Stimulated activated memory B cell treated with anti-CD40 and anti-IgM and Interleukin-4, amounts not matched to agents 10 μg/mL and 1 μg/mL and 100 μg/mL, for 72 hours (primary cell): ENCODE measurements at regions not wholly inside any gene's neighbourhood (a gene's known extent, or its start where the extent isn't known, plus 50 kb on each side); places are given as distances from the start of the nearest gene placed in this dataset.

Experiments used
- ATAC-seq: fragments of 150-1000 bp; cut with Tn5 transposase; 2 replicates; pipeline ENCODE4 v1.10.0; 2021
- H3K27ac Mint-ChIP-seq: one replicate; pipeline ENCODE4 v1.8.0; 2022; ENCODE audit warnings: mild to moderate bottlenecking, mixed read lengths
- H3K27me3 Mint-ChIP-seq: one replicate; pipeline ENCODE4 v1.8.0; 2022; ENCODE audit warnings: mixed read lengths
- H3K36me3 Mint-ChIP-seq: one replicate; pipeline ENCODE4 v1.8.0; 2022; ENCODE audit warnings: mixed read lengths
- H3K4me1 Mint-ChIP-seq: one replicate; pipeline ENCODE4 v1.8.0; 2022; ENCODE audit warnings: mixed read lengths
- H3K4me3 Mint-ChIP-seq: one replicate; pipeline ENCODE4 v1.8.0; 2022; ENCODE audit warnings: mild to moderate bottlenecking, moderate library complexity, mixed read lengths
- H3K9me3 Mint-ChIP-seq: one replicate; pipeline ENCODE4 v1.8.0; 2022; ENCODE audit warnings: mixed read lengths

DNA sequence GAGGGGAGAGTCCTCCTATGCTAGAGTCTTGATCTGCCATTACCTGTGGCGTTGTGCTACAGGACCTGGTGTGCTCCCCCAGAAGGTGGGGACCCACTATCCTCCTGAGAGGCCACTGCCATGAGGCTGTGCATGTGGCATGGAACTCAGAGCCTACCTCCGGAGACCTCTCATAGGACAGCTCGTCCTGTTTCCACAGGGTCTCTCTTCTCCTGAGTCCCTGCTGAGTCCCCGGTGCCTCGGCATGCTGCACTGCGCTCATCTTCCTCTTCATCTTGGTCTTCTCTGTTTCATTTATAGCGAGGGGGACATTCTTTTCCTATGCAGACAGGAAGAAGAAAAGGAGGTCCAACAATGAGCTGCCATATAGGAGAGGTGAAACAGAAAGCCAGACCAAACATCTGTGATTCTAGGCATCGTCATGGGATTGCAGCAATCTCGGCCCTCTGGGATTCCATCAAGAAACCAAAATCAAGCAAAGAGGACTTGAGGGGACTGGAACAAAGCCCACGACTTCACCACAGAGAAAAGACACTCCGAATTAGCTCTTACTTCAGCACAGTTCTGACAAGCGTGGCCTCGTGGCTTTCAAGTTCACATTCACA is 83.7 kb downstream of the KCNF1 start:
- Mint-ChIP-seq H3K27me3 (peaks cover 10% of the 10 kb centered on the region), H3K4me1 (no peaks in the 10 kb centered on the region), H3K4me3 (no peak overlapping the region), H3K36me3 (no peaks in the 10 kb centered on the region), H3K27ac (no peak overlapping the region), H3K9me3 (no peaks in the 10 kb centered on the region)
- ATAC-seq = no peak

DNA sequence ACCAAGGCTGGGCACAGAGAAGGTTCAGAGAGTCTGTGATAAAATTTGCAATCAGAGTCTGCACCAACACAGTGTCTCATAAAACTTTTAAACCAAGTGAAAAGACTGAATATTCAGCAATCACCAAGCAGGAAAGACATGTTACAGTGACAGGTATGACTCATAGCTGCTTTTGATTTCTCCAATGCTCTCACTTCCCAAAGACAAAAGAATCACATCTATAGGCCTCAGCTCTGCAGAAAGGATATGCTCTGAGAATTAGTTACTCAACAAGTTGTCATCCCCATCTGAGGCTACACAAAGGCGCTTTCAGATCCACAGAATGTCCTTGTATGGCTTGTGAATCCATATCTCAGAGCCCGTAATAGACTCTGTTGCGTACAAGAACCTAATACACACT is 92.5 kb downstream of the KCNF1 start:
- H3K27ac Mint-ChIP-seq = no peak overlapping the region
- H3K9me3 Mint-ChIP-seq = no peaks in the 10 kb centered on the region
- H3K4me1 Mint-ChIP-seq = no peaks in the 10 kb centered on the region
- no peaks in the 10 kb centered on the region for H3K36me3 Mint-ChIP-seq
- no peak overlapping the region for H3K4me3 Mint-ChIP-seq
- no peak for ATAC-seq
- peaks cover 45% of the 10 kb centered on the region for H3K27me3 Mint-ChIP-seq

DNA sequence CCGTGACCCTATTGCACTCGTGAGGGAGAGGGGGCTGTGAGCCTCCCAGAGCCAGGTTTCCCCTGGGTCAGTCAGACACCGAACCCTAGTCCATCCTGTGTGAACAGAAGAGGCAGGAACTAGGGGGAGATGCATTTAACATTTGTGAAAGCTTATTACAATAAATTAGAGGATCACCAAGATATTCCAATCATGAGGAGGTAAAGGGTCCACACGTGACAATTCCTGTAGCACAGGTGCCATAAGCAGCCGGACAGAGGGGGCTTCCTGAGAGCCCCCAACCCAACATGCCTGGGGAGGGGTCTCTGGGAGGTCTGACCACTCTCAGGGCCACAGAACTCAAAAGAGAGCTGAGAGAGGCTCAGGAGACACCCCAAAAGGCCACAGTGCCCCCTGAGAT is 93.3 kb downstream of the KCNF1 start:
- H3K4me3 Mint-ChIP-seq = no peak overlapping the region
- peaks cover under 1% of the 10 kb centered on the region for H3K9me3 Mint-ChIP-seq
- no peak for ATAC-seq
- no peaks in the 10 kb centered on the region for H3K36me3 Mint-ChIP-seq
- H3K27me3 Mint-ChIP-seq = peaks cover 45% of the 10 kb centered on the region
- no peaks in the 10 kb centered on the region for H3K4me1 Mint-ChIP-seq
- no peak overlapping the region for H3K27ac Mint-ChIP-seq

DNA sequence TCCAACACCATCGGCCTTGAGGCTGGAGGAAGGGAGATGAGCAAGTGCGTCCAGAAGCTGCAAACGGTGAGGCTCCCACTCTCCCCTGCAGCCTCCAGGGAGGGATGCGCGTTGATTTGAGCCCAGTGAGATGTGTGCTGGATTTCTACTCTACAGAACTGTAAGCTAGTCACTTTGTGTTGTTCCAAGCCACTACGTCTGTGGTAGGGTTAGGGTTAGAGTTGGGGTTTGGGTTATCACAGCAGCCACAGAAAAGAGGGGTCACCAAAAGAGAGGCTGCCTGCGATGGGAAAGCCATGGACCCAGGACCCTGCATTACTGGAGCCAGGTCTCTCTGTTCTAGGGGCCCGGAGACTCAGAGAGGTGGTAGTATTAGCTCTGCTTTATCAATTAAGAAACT is 94.5 kb downstream of the KCNF1 start:
- Mint-ChIP-seq H3K4me3 (no peak overlapping the region), H3K4me1 (no peaks in the 10 kb centered on the region), H3K27me3 (peaks cover 45% of the 10 kb centered on the region), H3K36me3 (no peaks in the 10 kb centered on the region), H3K27ac (no peak overlapping the region), H3K9me3 (peaks cover 9% of the 10 kb centered on the region)
- no peak for ATAC-seq

DNA sequence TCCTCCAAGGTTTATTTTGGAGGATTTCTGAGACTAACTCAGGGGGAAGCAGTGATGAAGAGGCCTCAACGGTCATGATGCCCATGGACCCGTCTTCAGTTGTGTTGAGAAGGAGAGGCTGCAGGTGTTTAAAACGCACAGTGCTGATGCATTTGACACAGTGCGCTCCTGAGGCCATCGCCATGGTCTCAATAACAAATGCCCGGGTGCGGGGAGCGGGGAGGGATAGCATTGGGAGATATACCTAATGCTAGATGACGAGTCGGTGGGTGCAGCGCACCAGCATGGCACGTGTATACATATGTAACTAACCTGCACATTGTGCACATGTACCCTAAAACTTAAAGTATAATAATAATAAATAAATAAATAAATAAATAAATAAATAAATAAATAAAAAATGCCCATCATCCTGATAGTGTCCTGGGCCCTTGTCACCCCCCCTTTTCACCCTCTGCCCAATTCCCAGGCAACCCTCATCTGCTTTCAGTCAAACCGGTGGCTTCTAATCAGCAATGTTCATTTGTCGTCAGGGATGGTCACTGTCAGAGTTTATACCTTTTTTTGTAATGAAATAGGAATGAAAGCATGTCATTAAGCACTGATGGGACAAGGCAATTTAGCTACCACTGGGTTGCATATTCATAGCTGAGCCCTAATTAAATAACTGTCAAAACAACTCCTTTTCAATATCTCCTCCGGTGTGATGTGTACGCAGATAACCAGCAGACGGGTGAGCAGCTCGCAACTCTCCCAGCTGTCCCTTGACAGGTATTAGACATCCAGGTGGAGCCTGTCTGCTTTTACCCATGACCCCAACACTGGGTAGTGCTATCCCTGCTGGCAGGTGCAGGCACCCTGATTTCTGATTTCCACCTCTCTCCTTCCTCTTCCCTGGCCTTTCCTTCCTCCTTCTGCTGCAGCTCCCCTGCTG is 95.9 kb downstream of the KCNF1 start:
- Mint-ChIP-seq H3K27me3 (peaks cover 38% of the 10 kb centered on the region), H3K36me3 (no peaks in the 10 kb centered on the region), H3K4me3 (no peak overlapping the region), H3K4me1 (no peaks in the 10 kb centered on the region), H3K9me3 (peaks cover 9% of the 10 kb centered on the region), H3K27ac (no peak overlapping the region)
- no peak for ATAC-seq

DNA sequence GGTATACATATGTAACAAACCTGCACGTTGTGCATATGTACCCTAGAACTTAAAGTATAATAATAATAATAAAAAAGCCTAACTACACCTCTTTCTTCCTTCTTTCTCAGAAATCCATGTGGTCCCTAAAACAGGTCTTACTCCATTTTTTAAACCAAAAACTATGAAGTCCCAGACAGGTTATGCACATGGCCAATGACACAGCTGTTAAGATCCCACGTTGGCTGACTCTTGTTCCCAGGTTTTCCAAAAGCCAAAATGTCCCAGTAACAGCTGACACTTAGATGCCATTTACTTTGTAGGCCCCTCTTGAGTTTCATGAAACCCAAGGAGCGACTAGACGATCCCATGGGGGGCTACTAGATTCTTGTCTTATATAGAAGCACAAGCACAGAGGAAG is 97.0 kb downstream of the KCNF1 start:
- Mint-ChIP-seq H3K9me3 (peaks cover 10% of the 10 kb centered on the region), H3K4me3 (no peak overlapping the region), H3K27me3 (peaks cover 34% of the 10 kb centered on the region), H3K36me3 (no peaks in the 10 kb centered on the region), H3K4me1 (no peaks in the 10 kb centered on the region), H3K27ac (no peak overlapping the region)
- no peak for ATAC-seq

DNA sequence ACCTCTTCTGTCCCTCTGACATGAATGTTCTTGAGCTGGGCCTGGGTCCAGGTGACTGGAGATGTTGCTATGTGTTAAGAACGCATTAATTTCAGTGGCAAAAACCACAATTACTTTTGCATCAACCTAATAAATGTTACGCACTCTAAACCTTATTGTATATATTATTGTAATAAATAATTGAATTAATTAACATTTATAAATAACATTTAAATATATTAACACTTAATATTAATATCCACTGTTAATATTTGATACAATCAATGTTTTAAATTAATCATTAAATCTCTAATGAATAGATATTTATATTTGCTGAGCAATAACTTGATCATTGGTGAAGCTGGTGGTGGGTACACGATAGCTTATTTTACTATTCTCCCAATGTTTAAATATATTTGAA is 97.4 kb downstream of the KCNF1 start:
- Mint-ChIP-seq H3K4me1 (no peaks in the 10 kb centered on the region), H3K9me3 (peaks cover 11% of the 10 kb centered on the region), H3K27ac (no peak overlapping the region), H3K36me3 (no peaks in the 10 kb centered on the region), H3K27me3 (peaks cover 33% of the 10 kb centered on the region), H3K4me3 (no peak overlapping the region)
- ATAC-seq = no peak

DNA sequence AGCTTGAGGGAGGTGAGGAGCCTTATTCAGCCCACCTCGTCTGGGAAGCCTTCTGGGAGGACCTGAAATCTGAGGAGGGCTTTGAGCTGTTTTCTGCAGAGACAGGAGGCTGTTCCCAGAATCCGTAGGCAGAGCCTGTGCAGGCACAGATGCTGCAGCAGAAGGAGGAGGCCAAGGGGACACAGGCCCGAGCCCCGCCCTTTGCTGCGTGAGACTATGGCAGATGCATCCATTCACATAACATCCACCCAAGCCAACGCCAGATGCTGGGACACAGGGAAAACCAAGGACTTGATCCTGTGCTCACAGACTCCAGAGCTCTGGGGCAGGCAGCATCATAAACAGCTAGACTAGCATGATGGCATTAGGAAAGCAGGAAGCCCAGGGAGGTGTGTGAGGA is 98.2 kb downstream of the KCNF1 start:
- H3K4me1 Mint-ChIP-seq = no peaks in the 10 kb centered on the region
- H3K36me3 Mint-ChIP-seq = no peaks in the 10 kb centered on the region
- peaks cover 26% of the 10 kb centered on the region for H3K27me3 Mint-ChIP-seq
- H3K9me3 Mint-ChIP-seq = peaks cover 11% of the 10 kb centered on the region
- no peak overlapping the region for H3K4me3 Mint-ChIP-seq
- ATAC-seq = no peak
- no peak overlapping the region for H3K27ac Mint-ChIP-seq

DNA sequence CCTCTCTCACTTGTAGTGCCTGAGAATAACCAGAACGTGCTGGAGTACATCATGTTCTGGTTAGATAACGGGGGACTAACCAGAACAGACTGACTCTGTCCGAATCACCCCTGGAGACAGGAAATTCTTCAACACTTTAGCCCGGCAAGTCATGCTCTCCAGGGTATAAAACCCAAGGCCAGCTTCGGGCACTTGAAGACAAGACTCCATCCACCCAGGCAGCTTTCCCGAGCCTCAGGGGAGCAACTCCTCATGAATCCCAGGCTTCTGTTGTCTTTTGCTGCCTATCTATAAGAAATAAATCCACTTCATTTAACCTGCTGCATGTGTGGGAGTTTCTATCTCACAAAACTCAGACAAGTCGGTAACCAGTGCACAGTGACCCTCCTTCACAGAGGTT is 99.6 kb downstream of the KCNF1 start:
- no peaks in the 10 kb centered on the region for H3K36me3 Mint-ChIP-seq
- peaks cover 22% of the 10 kb centered on the region for H3K27me3 Mint-ChIP-seq
- H3K9me3 Mint-ChIP-seq = peaks cover 11% of the 10 kb centered on the region
- peaks cover 6% of the 10 kb centered on the region for H3K4me1 Mint-ChIP-seq
- H3K27ac Mint-ChIP-seq = no peak overlapping the region
- ATAC-seq = no peak
- no peak overlapping the region for H3K4me3 Mint-ChIP-seq

DNA sequence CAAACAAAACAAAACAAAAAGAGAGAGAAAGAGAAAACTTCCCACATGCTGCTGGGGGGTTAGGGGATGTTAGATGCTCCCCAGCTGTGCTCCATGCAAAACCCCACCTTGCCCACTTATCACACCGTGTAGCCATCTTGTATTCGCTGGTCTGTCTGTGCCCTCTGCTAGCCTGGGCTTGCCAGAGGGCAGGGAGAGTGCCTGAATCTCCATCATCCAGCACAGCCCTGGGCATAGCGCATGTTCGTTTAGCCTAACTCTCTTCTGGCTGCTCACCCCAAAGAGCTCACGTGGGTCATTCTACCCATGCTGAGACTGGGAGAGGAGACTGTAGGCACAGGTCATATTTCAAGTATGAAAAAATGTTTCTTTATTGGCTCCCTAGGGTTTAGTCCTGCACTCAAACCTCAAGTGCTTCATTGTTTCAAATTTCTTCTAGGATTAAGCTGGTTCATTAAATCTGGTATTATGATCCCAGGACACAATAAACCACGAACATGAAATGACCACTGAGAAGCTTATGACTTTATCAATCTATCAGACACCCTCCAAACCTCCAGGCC is 100.5 kb downstream of the KCNF1 start:
- H3K36me3 Mint-ChIP-seq = no peaks in the 10 kb centered on the region
- H3K27ac Mint-ChIP-seq = no peak overlapping the region
- H3K27me3 Mint-ChIP-seq = peaks cover 21% of the 10 kb centered on the region
- peaks cover 6% of the 10 kb centered on the region for H3K4me1 Mint-ChIP-seq
- H3K4me3 Mint-ChIP-seq = no peak overlapping the region
- H3K9me3 Mint-ChIP-seq = peaks cover 11% of the 10 kb centered on the region
- ATAC-seq = no peak

DNA sequence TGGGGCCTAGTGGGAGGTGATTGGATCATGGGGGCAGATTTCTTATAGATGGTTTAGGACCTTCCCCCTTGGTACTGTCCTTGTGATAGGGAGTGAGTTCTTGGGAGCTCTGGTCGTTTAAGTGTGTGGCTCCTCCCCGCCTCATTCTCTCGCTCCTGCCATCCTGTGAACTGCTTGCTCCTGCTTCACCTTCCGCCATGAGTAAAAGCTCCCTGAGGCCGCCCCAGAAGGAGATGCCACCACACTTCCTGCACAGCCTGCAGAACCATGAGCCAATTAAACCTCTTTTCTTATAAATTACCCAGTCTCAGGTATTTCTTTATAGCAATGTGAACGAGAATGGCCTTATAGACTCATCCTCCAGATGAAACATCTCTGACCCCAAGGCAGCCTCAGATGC is 101.5 kb downstream of the KCNF1 start:
- ATAC-seq = no peak
- H3K27ac Mint-ChIP-seq = no peak overlapping the region

DNA sequence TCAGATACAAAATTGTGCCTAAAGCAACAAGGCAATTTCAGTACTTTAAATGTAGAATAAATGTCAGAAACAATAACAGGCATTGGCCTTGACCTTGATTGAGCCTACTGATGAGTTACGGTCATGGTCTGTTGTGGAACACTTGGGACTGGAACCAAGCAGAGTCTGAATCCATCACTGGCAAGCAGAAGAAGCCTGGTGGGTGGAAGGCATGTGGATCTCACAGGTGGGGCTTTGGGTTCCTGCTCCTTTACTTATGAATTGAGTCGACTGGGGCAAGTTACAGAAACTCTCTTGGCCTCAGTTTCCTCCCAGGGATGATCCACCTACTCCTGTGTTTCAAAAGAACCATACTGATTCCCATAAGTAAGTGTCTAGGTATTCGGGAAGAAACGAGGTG is 102.3 kb downstream of the KCNF1 start:
- Mint-ChIP-seq H3K27ac (no peak overlapping the region), H3K27me3 (peaks cover 36% of the 10 kb centered on the region), H3K9me3 (peaks cover 11% of the 10 kb centered on the region), H3K36me3 (no peaks in the 10 kb centered on the region), H3K4me3 (no peak overlapping the region), H3K4me1 (peaks cover 6% of the 10 kb centered on the region)
- no peak for ATAC-seq

More for the DNA sequence above, 101.5 kb downstream of the KCNF1 start:
- peaks cover 6% of the 10 kb centered on the region for H3K4me1 Mint-ChIP-seq
- peaks cover 11% of the 10 kb centered on the region for H3K9me3 Mint-ChIP-seq
- H3K27me3 Mint-ChIP-seq = peaks cover 27% of the 10 kb centered on the region
- H3K36me3 Mint-ChIP-seq = no peaks in the 10 kb centered on the region
- no peak overlapping the region for H3K4me3 Mint-ChIP-seq

DNA sequence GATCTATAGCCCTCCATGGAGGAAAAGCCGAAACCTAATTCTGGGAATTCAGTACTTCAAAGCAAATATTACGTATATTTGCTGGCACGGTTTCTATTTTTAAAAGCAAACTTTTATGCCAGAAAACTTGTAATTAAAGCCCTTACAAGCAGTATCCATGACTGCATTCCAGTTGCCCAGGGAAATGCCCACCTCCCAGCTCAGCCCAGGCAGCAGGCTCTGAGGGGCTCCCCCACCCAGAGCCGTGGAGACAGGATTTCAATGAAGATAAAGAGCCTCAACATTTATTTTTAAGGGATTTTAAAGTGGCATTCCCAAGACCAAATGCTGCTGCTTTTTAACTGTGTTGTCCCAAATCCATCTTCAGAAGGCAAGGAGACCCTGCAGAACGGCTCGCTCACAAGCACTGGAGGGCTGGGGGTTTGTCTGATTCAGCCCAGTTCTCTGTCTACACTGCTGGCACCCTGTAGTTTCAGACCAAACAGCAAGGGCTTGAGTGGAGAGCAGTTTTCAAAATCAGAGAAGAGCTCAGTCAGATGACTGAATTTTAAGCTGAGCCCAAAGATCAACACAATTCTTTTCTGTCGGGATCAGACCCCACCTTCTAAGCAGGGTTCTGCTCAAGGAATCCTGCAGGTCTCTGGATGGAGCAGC is 105.1 kb downstream of the KCNF1 start:
- Mint-ChIP-seq H3K36me3 (no peaks in the 10 kb centered on the region), H3K4me1 (peaks cover 6% of the 10 kb centered on the region), H3K9me3 (peaks cover 2% of the 10 kb centered on the region), H3K4me3 (no peak overlapping the region), H3K27me3 (peaks cover 57% of the 10 kb centered on the region), H3K27ac (no peak overlapping the region)
- no peak for ATAC-seq

DNA sequence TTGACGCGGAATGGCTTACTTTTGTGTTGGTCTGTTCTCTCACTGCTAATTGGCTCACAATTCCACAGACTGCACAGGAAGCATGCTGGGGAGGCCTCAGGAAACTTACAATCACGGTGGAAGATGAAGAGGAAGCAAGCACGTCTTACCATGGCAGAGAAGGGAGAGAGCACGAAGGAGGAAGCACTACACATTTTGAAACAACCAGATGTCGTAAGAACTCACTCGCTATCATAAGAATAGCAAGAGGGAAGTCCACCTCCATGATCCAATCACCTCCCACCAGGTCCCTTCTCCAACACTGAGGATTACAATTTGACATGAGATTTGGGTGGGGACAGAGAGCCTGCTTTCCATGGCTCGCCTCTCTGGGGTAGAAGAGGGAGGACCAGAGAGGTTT is 106.2 kb downstream of the KCNF1 start:
- Mint-ChIP-seq H3K4me1 (peaks cover 6% of the 10 kb centered on the region), H3K4me3 (no peak overlapping the region), H3K27ac (no peak overlapping the region), H3K27me3 (peaks cover 61% of the 10 kb centered on the region), H3K9me3 (peaks cover 2% of the 10 kb centered on the region), H3K36me3 (no peaks in the 10 kb centered on the region)
- ATAC-seq = no peak

DNA sequence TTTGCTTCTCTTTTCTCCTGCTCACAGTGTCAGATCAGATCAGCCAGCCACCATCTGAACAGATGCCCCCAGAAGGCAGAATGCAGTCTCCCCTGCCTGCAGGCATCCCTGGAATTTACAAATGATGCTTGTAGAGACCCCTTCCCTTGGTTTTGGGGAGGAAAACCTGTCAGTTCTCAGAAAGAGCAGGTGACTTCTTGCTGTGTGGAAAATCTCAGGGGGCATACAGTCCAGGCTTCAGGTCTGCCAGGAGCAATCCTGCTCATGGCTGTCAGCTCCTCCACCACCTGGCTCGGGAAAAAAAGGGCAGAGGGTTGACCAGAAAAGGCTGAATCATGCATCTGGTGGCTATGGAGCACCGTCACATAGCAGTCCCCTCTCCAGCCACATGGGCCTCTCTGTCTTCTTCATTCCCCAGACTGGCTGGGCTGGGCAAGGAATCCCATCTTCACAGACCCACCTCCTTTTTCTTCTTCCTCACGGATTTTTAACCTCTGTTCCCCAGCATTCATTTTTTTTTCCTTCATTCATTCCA is 107.0 kb downstream of the KCNF1 start:
- H3K27ac Mint-ChIP-seq = no peak overlapping the region
- peaks cover under 1% of the 10 kb centered on the region for H3K9me3 Mint-ChIP-seq
- ATAC-seq = no peak
- H3K27me3 Mint-ChIP-seq = peaks cover 54% of the 10 kb centered on the region
- peaks cover 6% of the 10 kb centered on the region for H3K4me1 Mint-ChIP-seq
- no peak overlapping the region for H3K4me3 Mint-ChIP-seq
- H3K36me3 Mint-ChIP-seq = no peaks in the 10 kb centered on the region
